ENCODE measurements at regions not wholly inside any gene's neighbourhood (a gene's known extent, or its start where the extent isn't known, plus 50 kb on each side); places are given as distances from the start of the nearest gene placed in this dataset.

GRCh38 chr18:60873708-60874107 lies 459.5 kb upstream of the CDH20 start:
- Histone ChIP-seq H3K4me1 (ENCODE audit: insufficient read depth, low read length) (no peaks in the 10 kb centered on the region), H3K9ac (ENCODE audit: low read depth, low read length) (no peak overlapping the region), H3K27ac (ENCODE audit: low read length) (no peak overlapping the region), H3K9me3 (ENCODE audit: insufficient read depth, low read depth, low read length) (no peaks in the 10 kb centered on the region), H3K4me3 (ENCODE audit: low read length) (no peak overlapping the region), H3K36me3 (ENCODE audit: insufficient read depth, low read depth, low read length) (no peaks in the 10 kb centered on the region), H3K27me3 (ENCODE audit: insufficient read depth, low read length) (no peaks in the 10 kb centered on the region)

DNA sequence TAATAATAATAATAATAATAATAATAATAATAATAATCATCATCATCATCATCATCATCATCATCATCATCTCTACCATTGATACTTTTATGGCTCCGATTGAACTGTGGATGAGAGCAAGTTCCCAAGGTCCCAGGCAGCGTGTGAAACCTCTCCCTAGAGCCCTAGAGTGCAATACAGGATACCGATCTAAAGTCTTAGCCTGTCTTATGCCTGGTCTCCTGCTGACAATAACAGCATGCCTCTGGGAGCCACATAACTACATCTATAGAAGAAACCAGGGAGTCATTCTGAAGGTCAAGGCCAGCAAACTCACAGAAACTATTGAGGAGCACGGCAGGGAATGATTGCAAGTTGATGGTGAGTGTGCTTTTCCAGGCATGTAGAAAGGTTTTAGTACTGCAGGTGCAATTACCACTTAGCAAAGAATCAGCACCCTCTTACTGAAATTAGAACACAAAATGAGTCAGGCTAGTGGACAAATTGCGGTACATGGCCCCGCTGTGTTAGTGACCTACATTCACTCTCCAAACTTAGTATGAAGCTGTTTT lies 457.2 kb upstream of the CDH20 start:
- Histone ChIP-seq H3K27ac (ENCODE audit: low read length) (no peak overlapping the region), H3K9me3 (ENCODE audit: insufficient read depth, low read depth, low read length) (no peaks in the 10 kb centered on the region), H3K27me3 (ENCODE audit: insufficient read depth, low read length) (no peaks in the 10 kb centered on the region), H3K4me1 (ENCODE audit: insufficient read depth, low read length) (no peaks in the 10 kb centered on the region), H3K36me3 (ENCODE audit: insufficient read depth, low read depth, low read length) (no peaks in the 10 kb centered on the region), H3K9ac (ENCODE audit: low read depth, low read length) (no peak overlapping the region), H3K4me3 (ENCODE audit: low read length) (no peak overlapping the region)

GRCh38 chr18:60880184-60880583 lies 453.0 kb upstream of the CDH20 start:
- Histone ChIP-seq H3K4me3 (ENCODE audit: low read length) (no peak overlapping the region), H3K36me3 (ENCODE audit: insufficient read depth, low read depth, low read length) (no peaks in the 10 kb centered on the region), H3K4me1 (ENCODE audit: insufficient read depth, low read length) (no peaks in the 10 kb centered on the region), H3K9me3 (ENCODE audit: insufficient read depth, low read depth, low read length) (no peaks in the 10 kb centered on the region), H3K9ac (ENCODE audit: low read depth, low read length) (no peak overlapping the region), H3K27me3 (ENCODE audit: insufficient read depth, low read length) (no peaks in the 10 kb centered on the region), H3K27ac (ENCODE audit: low read length) (no peak overlapping the region)

DNA sequence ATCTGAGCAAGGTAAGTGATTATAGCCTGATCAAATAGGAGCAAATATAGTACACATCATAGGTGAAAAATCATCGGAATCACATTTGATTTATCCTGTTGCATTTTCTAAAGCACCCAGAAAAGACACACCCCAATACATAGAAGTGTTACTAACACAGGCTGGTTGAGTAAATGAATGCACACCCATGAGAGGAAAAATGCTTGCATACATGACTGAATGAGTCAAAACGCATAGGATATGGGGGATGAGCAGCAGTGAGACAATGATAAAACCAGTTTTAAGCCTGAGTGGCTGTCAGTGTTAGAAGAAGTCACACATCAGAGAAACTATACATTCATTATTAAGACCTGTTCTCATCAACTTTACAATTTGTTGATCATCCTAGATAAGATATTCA lies 449.6 kb upstream of the CDH20 start:
- H3K9ac ChIP-seq (ENCODE audit: low read depth, low read length), result no peak overlapping the region
- H3K27me3 ChIP-seq (ENCODE audit: insufficient read depth, low read length), result no peaks in the 10 kb centered on the region
- no peak overlapping the region for H3K27ac ChIP-seq (ENCODE audit: low read length)
- H3K4me3 ChIP-seq (ENCODE audit: low read length), result no peak overlapping the region
- no peaks in the 10 kb centered on the region for H3K4me1 ChIP-seq (ENCODE audit: insufficient read depth, low read length)
- no peaks in the 10 kb centered on the region for H3K36me3 ChIP-seq (ENCODE audit: insufficient read depth, low read depth, low read length)
- no peaks in the 10 kb centered on the region for H3K9me3 ChIP-seq (ENCODE audit: insufficient read depth, low read depth, low read length)

DNA sequence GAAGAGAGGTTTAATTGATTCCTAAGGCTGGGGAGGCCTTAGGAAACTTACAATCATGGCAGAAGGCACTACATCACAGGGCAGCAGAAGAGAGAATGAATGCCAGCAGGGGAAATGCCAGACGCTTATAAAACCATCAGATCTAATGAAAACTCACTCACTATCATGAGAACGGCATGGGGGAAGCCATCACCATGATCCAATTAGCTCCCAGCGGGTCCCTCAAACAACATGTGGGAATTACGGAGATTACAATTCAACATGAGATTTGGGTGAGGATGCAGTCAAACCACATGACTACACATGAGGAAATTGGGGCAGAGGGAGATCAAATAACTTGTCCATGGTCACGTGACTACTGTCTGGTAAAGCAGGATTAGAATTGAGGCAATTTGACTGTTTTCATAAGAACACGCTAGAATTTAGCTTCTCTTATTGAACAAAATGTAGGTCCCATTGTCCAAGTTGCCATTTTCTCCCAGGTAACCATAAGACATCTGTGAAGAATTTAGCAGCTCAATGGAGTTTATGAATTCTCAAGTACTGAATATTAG lies 445.1 kb upstream of the CDH20 start:
- no peaks in the 10 kb centered on the region for H3K36me3 ChIP-seq (ENCODE audit: insufficient read depth, low read depth, low read length)
- H3K9me3 ChIP-seq (ENCODE audit: insufficient read depth, low read depth, low read length), result no peaks in the 10 kb centered on the region
- no peak overlapping the region for H3K27ac ChIP-seq (ENCODE audit: low read length)
- no peak overlapping the region for H3K4me3 ChIP-seq (ENCODE audit: low read length)
- H3K4me1 ChIP-seq (ENCODE audit: insufficient read depth, low read length), result no peaks in the 10 kb centered on the region
- H3K9ac ChIP-seq (ENCODE audit: low read depth, low read length), result no peak overlapping the region
- no peaks in the 10 kb centered on the region for H3K27me3 ChIP-seq (ENCODE audit: insufficient read depth, low read length)

- Histone ChIP-seq H3K9me3 (ENCODE audit: insufficient read depth, low read depth, low read length) (no peaks in the 10 kb centered on the region), H3K36me3 (ENCODE audit: insufficient read depth, low read depth, low read length) (no peaks in the 10 kb centered on the region), H3K4me3 (ENCODE audit: low read length) (no peak overlapping the region), H3K4me1 (ENCODE audit: insufficient read depth, low read length) (no peaks in the 10 kb centered on the region), H3K9ac (ENCODE audit: low read depth, low read length) (no peak overlapping the region), H3K27ac (ENCODE audit: low read length) (no peak overlapping the region), H3K27me3 (ENCODE audit: insufficient read depth, low read length) (no peaks in the 10 kb centered on the region)
Observed at GRCh38 chr18:60889442-60889841, 443.8 kb upstream of the CDH20 start.

DNA sequence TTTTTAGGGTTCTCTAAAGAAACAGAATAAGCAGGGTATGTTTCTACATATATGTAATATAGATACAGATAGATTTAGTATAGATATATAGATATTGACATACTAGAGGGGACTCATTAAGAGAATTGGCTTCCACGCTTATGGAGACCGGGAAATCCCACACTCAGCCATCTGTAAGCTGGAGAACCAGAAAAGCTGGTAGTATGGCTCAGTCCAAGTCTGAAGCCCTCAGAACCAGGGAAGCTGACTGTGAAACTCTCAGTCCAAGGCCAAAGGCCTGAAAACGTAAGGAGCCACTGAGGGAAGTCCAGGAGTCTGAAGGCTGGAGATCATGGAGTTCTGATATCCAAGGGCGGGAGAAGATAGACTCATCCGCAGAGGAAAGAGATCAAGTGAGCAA lies 441.3 kb upstream of the CDH20 start:
- Histone ChIP-seq H3K27me3 (ENCODE audit: insufficient read depth, low read length) (no peaks in the 10 kb centered on the region), H3K36me3 (ENCODE audit: insufficient read depth, low read depth, low read length) (no peaks in the 10 kb centered on the region), H3K27ac (ENCODE audit: low read length) (no peak overlapping the region), H3K4me3 (ENCODE audit: low read length) (no peak overlapping the region), H3K9ac (ENCODE audit: low read depth, low read length) (no peak overlapping the region), H3K4me1 (ENCODE audit: insufficient read depth, low read length) (no peaks in the 10 kb centered on the region), H3K9me3 (ENCODE audit: insufficient read depth, low read depth, low read length) (no peaks in the 10 kb centered on the region)

GRCh38 chr18:60892441-60892840 lies 440.8 kb upstream of the CDH20 start:
- Histone ChIP-seq H3K9ac (ENCODE audit: low read depth, low read length) (no peak overlapping the region), H3K27ac (ENCODE audit: low read length) (no peak overlapping the region), H3K27me3 (ENCODE audit: insufficient read depth, low read length) (no peaks in the 10 kb centered on the region), H3K4me3 (ENCODE audit: low read length) (no peak overlapping the region), H3K9me3 (ENCODE audit: insufficient read depth, low read depth, low read length) (no peaks in the 10 kb centered on the region), H3K36me3 (ENCODE audit: insufficient read depth, low read depth, low read length) (no peaks in the 10 kb centered on the region), H3K4me1 (ENCODE audit: insufficient read depth, low read length) (no peaks in the 10 kb centered on the region)

- Histone ChIP-seq H3K9ac (ENCODE audit: low read depth, low read length) (no peak overlapping the region), H3K27ac (ENCODE audit: low read length) (no peak overlapping the region), H3K9me3 (ENCODE audit: insufficient read depth, low read depth, low read length) (no peaks in the 10 kb centered on the region), H3K4me3 (ENCODE audit: low read length) (no peak overlapping the region), H3K36me3 (ENCODE audit: insufficient read depth, low read depth, low read length) (no peaks in the 10 kb centered on the region), H3K27me3 (ENCODE audit: insufficient read depth, low read length) (no peaks in the 10 kb centered on the region), H3K4me1 (ENCODE audit: insufficient read depth, low read length) (no peaks in the 10 kb centered on the region)
Observed at GRCh38 chr18:60892855-60893254, 440.4 kb upstream of the CDH20 start.

DNA sequence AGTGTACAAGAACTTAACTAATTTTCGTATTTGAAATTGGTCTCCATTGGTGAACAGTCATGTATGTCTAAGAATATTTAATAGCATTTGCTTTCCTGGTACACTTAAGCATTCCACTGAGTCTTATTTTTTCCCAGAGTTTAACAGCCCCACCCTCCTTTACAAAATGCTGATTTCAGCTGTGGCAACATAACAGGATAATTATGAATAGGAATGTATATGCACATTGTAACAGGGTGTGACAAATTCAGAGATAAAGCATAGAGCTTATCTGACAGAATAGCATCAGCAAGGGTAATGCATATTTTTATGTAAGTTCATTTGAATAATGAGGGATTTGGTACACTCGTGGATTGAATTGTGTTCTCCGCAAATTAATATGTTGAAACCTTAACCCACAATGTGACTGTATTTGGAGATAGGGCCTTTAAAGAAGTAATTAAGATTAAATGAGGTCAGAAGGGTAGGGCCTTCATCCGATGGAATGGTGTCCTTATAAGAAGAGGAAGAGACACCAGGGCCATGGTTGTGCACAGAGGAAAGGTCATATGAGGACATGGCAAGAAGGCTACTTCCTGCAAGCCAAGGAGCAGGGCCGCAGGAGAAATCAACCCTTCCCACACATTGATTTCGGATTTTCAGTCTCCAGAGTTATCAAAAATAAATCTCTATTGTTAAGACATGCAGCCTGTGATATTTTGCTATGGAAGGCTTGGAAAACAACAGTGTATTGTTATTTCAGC lies 439.7 kb upstream of the CDH20 start:
- H3K9ac ChIP-seq (ENCODE audit: low read depth, low read length), result no peak overlapping the region
- no peaks in the 10 kb centered on the region for H3K4me1 ChIP-seq (ENCODE audit: insufficient read depth, low read length)
- H3K36me3 ChIP-seq (ENCODE audit: insufficient read depth, low read depth, low read length), result no peaks in the 10 kb centered on the region
- no peak overlapping the region for H3K4me3 ChIP-seq (ENCODE audit: low read length)
- no peaks in the 10 kb centered on the region for H3K27me3 ChIP-seq (ENCODE audit: insufficient read depth, low read length)
- no peak overlapping the region for H3K27ac ChIP-seq (ENCODE audit: low read length)
- H3K9me3 ChIP-seq (ENCODE audit: insufficient read depth, low read depth, low read length), result no peaks in the 10 kb centered on the region

DNA sequence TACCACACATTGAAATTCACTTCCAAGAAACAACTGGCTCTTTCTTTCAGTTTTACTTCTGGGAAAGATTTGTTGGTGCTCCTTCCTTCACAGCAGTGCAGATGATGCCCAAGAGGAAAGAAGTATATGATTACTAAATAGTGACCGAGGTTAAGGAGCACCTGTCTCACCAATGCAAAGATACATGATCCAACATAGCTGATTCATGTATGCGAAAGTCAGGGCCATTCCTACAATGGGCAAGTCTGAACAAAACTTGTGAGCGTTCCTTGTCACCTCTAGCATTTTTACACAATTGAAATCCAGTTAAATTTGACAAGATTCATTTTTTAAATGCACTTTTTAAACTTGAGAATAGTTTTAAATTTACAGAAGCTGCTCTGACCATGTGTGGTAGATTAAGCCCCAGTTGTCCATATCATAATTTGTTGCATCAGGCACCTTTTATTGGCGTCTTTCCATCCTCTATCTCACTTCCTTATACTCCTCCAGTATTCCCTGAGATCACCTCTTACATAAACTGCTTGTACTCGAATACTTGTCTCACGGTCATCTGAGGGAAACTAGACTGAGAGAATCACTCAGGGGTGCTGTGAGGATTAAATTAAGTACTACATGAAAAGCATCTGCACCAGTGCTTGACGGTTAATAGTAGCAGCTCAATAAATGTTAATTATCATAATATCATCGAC lies 438.8 kb upstream of the CDH20 start:
- H3K4me1 ChIP-seq (ENCODE audit: insufficient read depth, low read length), result no peaks in the 10 kb centered on the region
- H3K9me3 ChIP-seq (ENCODE audit: insufficient read depth, low read depth, low read length), result no peaks in the 10 kb centered on the region
- no peak overlapping the region for H3K9ac ChIP-seq (ENCODE audit: low read depth, low read length)
- H3K36me3 ChIP-seq (ENCODE audit: insufficient read depth, low read depth, low read length), result no peaks in the 10 kb centered on the region
- H3K27me3 ChIP-seq (ENCODE audit: insufficient read depth, low read length), result no peaks in the 10 kb centered on the region
- no peak overlapping the region for H3K27ac ChIP-seq (ENCODE audit: low read length)
- H3K4me3 ChIP-seq (ENCODE audit: low read length), result no peak overlapping the region

DNA sequence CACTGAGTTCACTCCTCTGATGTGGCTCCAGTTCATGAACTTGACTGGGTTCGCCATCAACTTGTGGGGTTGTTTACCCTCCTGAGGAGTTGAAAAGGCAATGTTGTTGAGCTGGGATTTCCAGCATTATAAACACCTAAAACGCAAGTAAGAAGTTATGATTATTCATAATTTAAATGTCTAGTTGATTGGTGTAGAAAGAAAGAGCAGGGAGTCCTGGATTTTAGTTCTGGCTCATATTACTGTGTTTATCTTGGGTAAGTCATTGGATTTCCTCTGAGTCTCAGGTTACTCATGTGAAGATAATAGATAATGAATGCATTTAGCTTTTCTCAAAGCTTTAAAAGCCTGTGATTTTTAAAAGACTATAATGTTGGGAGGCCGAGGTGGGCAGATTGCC lies 438.0 kb upstream of the CDH20 start:
- H3K9ac ChIP-seq (ENCODE audit: low read depth, low read length), result no peak overlapping the region
- H3K9me3 ChIP-seq (ENCODE audit: insufficient read depth, low read depth, low read length), result no peaks in the 10 kb centered on the region
- H3K4me3 ChIP-seq (ENCODE audit: low read length), result no peak overlapping the region
- H3K36me3 ChIP-seq (ENCODE audit: insufficient read depth, low read depth, low read length), result no peaks in the 10 kb centered on the region
- H3K4me1 ChIP-seq (ENCODE audit: insufficient read depth, low read length), result no peaks in the 10 kb centered on the region
- H3K27me3 ChIP-seq (ENCODE audit: insufficient read depth, low read length), result no peaks in the 10 kb centered on the region
- H3K27ac ChIP-seq (ENCODE audit: low read length), result no peak overlapping the region
